GM19043 (cell line): ENCODE measurements at regions not wholly inside any gene's neighbourhood (a gene's known extent, or its start where the extent isn't known, plus 50 kb on each side); places are given as distances from the start of the nearest gene placed in this dataset.
"Not testable (repeated sequence)": the region's sequence is repeated elsewhere in the genome, so short reads cannot be mapped to it uniquely, and the experiment has no call there.

ENCODE experiments used
- ATAC-seq: cut with Tn5 transposase; IDR thresholded peaks from one replicate; pipeline ENCODE4 v1.9.1; 2021; ENCODE audit warnings: low read depth; ENCODE audit not compliant: unreplicated experiment

GRCh38 chr6:23663096-23663495, 462.9 kb upstream of the NRSN1 start:
- ATAC-seq, result no peak

DNA sequence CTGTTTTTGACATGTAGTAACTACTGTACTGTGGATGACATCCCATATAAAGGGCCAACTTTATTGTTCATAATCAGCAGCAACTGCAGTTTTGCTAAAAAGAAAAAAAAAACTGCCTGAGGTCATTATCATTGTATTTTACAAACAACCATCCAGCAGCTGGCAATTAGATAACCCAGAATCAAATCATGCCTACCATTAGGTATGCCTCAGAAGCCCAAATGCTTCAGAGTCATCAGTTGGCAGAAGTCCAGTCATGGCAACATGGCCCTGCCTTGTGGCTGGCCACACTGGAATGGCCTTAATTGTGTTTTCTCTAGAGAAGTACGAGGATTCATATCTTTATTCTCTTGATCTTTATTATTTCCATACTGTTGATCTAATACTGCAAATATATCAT, 462.4 kb upstream of the NRSN1 start:
- no peak for ATAC-seq

DNA sequence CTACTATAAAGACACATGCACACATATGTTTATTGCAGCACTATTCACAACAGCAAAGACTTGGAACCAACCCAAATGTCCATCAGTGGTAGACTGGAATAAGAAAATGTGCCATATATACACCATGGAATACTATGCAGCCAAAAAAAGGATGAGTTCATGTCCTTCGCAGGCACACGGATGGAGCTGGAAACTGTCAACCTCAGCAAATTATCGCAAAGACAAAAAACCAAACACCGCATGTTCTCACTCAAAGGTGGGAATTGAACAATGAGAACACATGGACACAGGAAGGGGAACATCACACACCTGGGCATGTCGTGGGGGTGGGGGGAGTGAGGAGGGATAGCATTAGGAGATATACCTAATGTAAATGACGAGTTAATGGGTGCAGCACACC, 460.1 kb upstream of the NRSN1 start:
- not testable (repeated sequence) for ATAC-seq

- no peak for ATAC-seq
Measured at GRCh38 chr6:23672737-23673136, 453.3 kb upstream of the NRSN1 start.

DNA sequence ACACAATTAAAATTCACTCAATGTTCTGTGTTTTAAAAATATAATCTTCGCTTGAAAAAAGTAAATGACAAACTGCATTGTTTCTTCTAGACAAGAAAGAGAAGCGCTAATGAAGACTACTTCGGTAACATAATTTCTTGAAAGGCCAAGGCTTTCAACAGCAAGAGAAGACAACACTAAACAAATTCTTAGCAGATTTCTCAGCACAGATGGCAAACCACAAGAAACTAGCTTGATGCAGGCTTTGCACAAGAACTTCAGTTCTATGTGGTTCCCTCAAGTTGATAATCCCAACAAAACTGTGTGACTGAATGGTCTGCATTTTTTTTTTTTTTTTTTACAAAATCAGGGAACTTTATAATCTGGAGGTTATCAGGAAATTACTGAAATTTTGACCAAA, 447.4 kb upstream of the NRSN1 start:
- ATAC-seq, result no peak

GRCh38 chr6:23681743-23682142, 444.3 kb upstream of the NRSN1 start:
- ATAC-seq, result no peak

GRCh38 chr6:23688650-23689049, 437.4 kb upstream of the NRSN1 start:
- ATAC-seq, result no peak

DNA sequence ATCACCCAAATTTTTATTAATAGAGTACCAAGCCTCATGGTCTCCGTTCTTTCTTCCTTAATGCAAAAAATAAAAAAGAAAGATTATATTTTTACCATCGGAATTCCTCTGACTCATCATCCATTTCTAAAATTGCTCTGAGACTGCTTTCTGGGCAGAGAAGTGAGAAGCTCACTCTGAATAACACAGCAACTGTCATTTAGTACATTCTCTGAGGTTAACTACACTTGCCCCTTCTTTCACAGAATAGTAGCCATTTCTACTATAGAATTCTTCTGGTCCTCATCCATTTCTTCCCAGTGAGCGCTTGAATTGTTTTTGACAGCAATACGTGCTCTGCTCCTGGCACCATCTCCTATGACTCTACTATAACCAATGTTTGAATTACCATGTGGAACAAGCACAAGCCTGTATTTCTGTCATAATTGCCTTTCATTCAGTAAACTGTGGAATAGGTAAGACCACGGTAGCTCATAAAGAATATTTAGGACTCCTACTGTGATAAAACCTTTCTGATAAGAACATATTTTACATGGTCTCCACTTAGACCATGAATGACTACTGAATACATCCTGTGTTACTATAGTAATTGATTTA, 435.5 kb upstream of the NRSN1 start:
- no peak for ATAC-seq

- ATAC-seq, result no peak
Measured at GRCh38 chr6:23692184-23692583, 433.8 kb upstream of the NRSN1 start.

DNA sequence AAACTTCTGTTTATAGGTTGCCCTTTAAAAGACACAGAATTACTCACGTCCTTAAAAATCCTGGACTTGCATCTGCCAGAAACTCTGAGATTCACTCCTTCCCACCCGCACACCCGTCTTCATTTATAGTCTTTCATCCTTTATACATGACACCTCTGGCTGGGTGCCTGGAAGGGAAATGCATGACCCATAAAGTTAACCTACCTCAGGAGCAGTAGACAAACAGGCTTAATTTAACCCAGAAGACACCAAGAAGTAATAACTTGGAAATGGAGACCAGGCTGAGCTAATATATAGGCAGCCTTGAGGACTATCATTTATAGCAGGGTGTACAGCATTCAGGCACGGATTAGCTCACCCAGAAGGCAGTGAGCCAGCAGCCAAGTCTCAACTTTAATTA, 429.0 kb upstream of the NRSN1 start:
- ATAC-seq, result no peak

GRCh38 chr6:23704479-23705052, 421.4 kb upstream of the NRSN1 start:
- no peak for ATAC-seq

DNA sequence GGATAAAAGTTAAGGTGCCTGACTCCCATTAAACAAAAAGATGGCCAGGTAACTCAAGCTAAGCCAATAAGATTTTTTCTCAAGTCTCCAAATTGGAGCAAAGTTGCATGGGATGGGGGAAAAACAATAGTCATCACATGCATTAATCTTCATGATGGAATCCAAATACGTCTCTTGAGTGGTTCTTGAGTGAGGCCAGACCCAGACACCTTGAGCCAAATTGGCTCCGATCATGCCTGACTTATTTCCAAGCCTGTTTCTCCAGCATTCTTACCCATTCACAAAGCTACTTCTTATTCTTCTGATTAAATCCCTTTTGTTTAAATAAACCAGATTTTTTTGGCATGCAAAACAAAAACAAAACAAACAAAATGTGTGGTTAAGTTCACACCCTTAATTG, 420.3 kb upstream of the NRSN1 start:
- ATAC-seq, result no peak

DNA sequence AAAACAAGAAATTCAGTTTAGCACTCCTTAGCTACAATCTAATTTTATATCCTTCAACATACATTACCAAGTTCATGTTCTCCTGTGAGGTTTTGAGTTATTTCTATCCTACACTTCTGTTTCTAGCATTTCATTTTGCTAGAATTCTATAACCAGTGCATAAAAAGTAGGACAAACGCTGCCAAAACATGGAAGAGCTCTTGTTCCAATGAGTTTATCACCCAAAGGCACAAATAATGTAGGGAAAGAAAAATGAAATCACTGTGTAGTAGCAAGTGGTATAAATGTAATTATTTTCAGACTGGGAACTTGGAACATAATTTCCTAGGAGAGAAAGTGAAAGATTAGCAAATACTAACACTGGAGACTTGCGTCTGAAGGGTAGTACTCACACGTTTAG, 413.3 kb upstream of the NRSN1 start:
- ATAC-seq, result no peak

DNA sequence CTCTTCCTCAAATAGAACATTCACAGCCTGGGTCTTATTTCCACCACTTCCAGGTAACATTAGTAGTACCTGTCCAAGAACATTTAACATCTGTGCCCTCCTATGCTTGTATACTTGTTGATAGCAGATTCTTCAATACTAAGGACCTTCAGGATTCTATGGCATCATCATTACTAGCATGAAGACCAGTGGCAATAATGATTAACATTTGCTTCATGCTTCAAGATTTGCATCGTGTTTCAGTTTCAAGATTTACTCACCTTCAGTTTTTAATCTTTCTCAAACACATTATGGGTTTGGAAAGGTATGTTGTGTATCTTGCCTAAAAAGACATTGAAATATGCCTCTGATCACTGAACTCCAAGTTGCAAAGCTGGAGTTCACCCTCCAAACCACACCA, 412.8 kb upstream of the NRSN1 start:
- no peak for ATAC-seq

DNA sequence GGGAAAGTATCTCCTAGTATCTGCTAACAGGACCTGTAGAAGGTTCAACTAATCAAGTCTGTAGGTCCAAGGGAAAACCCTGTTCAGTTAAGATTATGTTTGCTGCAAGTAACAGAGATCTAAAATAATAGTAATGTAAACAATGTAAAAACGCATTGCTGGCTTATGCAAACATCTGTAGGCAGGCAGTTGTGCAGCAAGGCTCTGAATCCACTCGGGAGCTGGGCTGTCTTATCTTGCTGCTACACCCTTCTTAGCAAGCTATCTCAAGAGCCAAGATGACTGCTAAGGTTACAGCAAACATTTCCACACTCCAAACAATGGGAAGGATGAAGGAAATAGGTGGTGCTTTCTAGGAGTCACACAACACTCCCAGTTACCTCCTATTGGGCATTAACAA, 397.3 kb upstream of the NRSN1 start:
- ATAC-seq, result no peak

GRCh38 chr6:23731609-23732008, 394.4 kb upstream of the NRSN1 start:
- no peak for ATAC-seq

- no peak for ATAC-seq
Measured at GRCh38 chr6:23732521-23732920, 393.5 kb upstream of the NRSN1 start.

GRCh38 chr6:23735151-23735550, 390.9 kb upstream of the NRSN1 start:
- no peak for ATAC-seq

GRCh38 chr6:23736577-23736976, 389.4 kb upstream of the NRSN1 start:
- ATAC-seq, result no peak

DNA sequence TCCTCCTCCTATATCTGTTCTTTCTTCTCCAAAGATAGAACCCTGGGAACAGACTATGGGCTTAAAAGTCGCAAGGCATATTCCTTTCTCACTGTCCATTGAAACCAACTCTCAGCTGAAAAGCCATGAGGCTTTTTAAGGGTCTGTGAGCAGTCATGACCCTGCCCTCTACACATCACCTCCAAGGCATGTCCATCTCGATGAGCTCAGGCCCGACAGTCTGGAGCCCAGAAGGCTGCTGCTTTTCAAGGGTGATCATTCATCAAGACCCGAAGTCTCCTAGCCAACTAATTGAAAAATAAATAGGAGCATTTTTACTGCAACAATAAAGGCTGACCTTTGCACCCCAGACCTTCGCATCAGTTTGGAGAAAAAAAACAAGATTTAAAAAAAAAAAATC, 378.8 kb upstream of the NRSN1 start:
- ATAC-seq, result no peak

DNA sequence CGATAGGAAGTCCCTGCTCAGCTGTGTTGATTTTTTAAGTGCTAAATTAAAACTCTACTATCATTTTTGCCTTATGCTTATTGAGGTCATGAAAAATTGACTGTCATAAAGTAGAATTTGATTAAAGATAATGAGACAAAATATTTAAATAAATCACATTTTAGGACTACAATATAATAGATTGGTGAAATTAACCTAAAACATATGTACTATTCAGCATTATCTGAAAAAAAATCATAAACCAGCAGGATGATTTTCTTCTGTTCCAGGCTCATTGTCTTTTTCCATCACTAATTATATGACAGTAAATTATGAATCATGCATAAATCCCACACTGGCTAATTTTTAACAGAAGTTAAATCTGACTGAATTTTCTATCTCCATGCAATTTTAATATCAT, 373.6 kb upstream of the NRSN1 start:
- no peak for ATAC-seq

- ATAC-seq, result no peak
Measured at GRCh38 chr6:23754197-23754596, 371.8 kb upstream of the NRSN1 start.

DNA sequence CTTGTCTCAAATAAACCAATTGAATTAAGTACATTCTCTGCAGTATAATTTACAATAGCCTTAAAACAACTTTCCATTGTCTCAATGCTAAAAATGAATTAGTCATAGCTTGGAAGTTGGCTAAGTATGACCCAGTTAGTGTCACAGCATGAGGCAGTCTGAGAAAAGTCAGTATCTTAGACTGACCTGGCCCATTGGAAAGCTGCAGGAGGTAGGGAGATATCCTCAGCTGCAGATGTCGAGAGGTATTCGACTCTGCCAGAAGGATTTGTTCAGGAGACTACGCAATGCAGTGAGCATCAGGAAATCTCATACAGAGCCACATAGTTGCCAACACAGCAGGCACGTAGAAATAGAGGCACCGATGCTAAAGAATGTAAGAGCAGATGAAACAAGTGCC, 350.9 kb upstream of the NRSN1 start:
- ATAC-seq, result no peak
